ENCODE measurements at regions not wholly inside any gene's neighbourhood (a gene's known extent, or its start where the extent isn't known, plus 50 kb on each side); places are given as distances from the start of the nearest gene placed in this dataset.

- no peak for TF ChIP-seq CTCF (IDR thresholded peaks at IDR 0.05; ENCODE audit: low read depth, low read length)
- TF ChIP-seq EZH2phosphoT487 (IDR thresholded peaks at IDR 0.05; ENCODE audit: low read depth), result no peak
Observed at GRCh38 chr6:163926642-163927041, 512.1 kb downstream of the QKI start.
